AG04449 (cell line): ENCODE measurements at regions not wholly inside any gene's neighbourhood (a gene's known extent, or its start where the extent isn't known, plus 50 kb on each side); places are given as distances from the start of the nearest gene placed in this dataset.

ENCODE experiments used
- CTCF ChIA-PET: fragments of 350-600 bp; formaldehyde crosslinking; extraction: SDS; loops from one replicate; lab custom pipeline; 2021; ENCODE audit warnings: antibody characterized with exemption; lab: Yijun Ruan, JAX
- POLR2A ChIA-PET: fragments of 400-600, 350-600 bp; formaldehyde crosslinking; extraction: SDS; loops from one replicate; lab custom pipeline; 2020; ENCODE audit warnings: antibody characterized with exemption, inconsistent platforms; lab: Yijun Ruan, JAX
- DNase-seq: peaks from one replicate; pipeline ENCODE4 v3.0.0-alpha.2; 2010; ENCODE audit warnings: low read depth, low spot score
- H3K4me3 ChIP-seq: 2 replicates; pipeline ENCODE4 v1.5.1; 2011; ENCODE audit warnings: low read depth, mild to moderate bottlenecking, control low read depth, low read length
- CTCF ChIP-seq: IDR thresholded peaks from one replicate; pipeline ENCODE4 v1.5.1; 2011; ENCODE audit warnings: mild to moderate bottlenecking, moderate library complexity, low read length, control low read depth, inconsistent platforms; ENCODE audit not compliant: insufficient read depth; ENCODE audit errors: missing control alignments

- CTCF ChIA-PET, result no interaction called here
- peak; percentile 15 for TF ChIP-seq CTCF
- peak; percentile 58 for DNase-seq
- POLR2A ChIA-PET, result no interaction called here
- no peak overlapping the region for H3K4me3 ChIP-seq
Observed at GRCh38 chr18:44458777-44459176, 221.9 kb upstream of the SETBP1 start.

DNA sequence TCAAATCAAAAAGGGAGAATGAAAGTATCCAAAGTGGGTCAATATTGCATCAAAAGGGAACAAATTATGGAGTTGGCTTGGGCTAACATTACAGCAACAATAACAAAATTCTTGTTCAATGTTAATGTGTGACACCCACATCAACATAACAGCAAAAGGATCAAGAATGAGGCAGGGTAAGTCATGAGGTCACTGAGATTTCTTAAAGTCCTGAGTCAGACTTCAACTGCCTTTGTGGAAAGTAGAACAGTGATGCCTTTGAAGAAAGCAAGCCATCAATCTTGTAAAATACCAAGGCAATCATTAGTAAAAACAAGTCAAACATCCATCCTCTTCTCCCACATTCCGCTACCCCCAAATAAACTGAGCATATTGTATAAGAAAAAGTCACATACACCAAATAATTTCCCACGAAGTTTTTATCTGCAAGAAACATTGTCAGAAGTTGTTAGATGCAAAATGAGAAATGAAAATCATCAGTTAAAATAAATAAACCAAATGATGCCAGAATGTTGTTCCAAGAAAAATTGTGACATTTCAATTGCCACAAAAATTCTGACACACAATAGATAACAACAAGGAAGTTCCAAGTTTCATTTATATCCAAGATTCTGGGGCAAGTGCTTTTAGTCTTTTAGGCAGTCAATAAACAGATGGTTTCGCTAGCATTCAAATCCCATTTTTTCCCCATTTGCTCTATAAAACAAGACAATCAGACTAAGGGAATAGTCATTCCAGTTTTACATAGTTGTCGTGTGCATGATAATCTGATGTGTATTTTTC is 216.1 kb upstream of the SETBP1 start:
- no peak for DNase-seq
- ChIA-PET POLR2A (no interaction called here), CTCF (no interaction called here)
- no peak for TF ChIP-seq CTCF
- H3K4me3 ChIP-seq, result no peak overlapping the region

GRCh38 chr18:44465381-44465841 is 215.3 kb upstream of the SETBP1 start:
- ChIA-PET POLR2A (no interaction called here), CTCF (no interaction called here)

DNA sequence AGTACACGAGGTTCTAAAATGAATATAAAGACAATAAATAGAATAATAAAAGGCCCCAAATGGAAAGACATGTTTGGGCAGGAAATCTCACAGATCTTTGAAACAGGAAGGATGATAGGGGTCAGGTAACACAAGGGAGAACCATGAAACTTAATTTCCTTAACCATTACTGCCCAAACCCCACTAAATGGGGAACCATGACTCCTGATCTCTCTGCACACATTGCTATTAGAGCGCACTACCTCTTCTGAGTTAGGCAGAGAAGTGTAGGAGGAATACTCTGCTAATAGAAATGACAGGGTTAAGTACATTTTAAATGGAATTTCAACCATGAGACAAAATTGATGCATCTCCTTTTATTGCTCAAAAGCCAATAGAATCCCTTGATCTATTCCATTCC is 213.7 kb upstream of the SETBP1 start:
- CTCF ChIA-PET, result no interaction called here
- H3K4me3 ChIP-seq, result no peak overlapping the region
- TF ChIP-seq CTCF, result no peak
- no peak for DNase-seq
- POLR2A ChIA-PET, result no interaction called here

More at GRCh38 chr18:44465381-44465841, 215.3 kb upstream of the SETBP1 start:
- TF ChIP-seq CTCF, result no peak
- no peak overlapping the region for H3K4me3 ChIP-seq
- no peak for DNase-seq

GRCh38 chr18:44467718-44468117 is 213.0 kb upstream of the SETBP1 start:
- DNase-seq, result no peak
- no peak for TF ChIP-seq CTCF
- ChIA-PET CTCF (no interaction called here), POLR2A (no interaction called here)
- H3K4me3 ChIP-seq, result no peak overlapping the region

- no peak for TF ChIP-seq CTCF
- DNase-seq, result no peak
- CTCF ChIA-PET, result interaction anchor here (0.6 kb wide), 1 partner anchor 20 kb away, joined by 3 read pairs; no protein-coding TSS in a partner anchor
- no peak overlapping the region for H3K4me3 ChIP-seq
- POLR2A ChIA-PET, result no interaction called here
Observed at GRCh38 chr18:44473394-44474066, 207.2 kb upstream of the SETBP1 start.
